ENCODE measurements at regions not wholly inside any gene's neighbourhood (a gene's known extent, or its start where the extent isn't known, plus 50 kb on each side); places are given as distances from the start of the nearest gene placed in this dataset.

DNA sequence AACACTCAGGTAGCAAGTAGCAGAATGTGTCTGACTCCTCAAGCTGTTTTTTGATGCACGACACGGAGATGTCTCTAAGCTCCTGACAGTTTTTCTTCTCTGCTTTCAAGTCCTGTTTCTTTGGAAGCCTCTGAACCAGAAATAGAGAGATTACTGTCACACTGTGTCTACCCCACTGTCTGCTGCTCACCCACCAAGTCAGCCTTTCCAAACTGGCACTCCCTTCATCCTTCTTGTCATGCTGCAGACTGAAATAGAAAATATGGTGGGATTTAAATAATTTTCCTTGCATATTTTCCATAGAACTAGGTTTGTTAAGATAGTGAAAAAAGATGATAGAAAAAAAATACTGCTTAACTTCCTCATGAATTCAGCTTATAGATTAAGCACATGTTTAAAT lies 102.5 kb upstream of the SPANXN4 start:
- TF ChIP-seq CHD4 (IDR thresholded peaks at IDR 0.05; ENCODE audit: insufficient read depth, insufficient replicate concordance, low read depth, low read length, poor library complexity, severe bottlenecking) = no peak
- TF ChIP-seq HDAC3 (IDR thresholded peaks at IDR 0.05; ENCODE audit: borderline replicate concordance, partially characterized antibody) = no peak
- TF ChIP-seq ZNF717 (CRISPR knock-in tag; IDR thresholded peaks at IDR 0.05) = no peak
- TF ChIP-seq, protein P1, sequence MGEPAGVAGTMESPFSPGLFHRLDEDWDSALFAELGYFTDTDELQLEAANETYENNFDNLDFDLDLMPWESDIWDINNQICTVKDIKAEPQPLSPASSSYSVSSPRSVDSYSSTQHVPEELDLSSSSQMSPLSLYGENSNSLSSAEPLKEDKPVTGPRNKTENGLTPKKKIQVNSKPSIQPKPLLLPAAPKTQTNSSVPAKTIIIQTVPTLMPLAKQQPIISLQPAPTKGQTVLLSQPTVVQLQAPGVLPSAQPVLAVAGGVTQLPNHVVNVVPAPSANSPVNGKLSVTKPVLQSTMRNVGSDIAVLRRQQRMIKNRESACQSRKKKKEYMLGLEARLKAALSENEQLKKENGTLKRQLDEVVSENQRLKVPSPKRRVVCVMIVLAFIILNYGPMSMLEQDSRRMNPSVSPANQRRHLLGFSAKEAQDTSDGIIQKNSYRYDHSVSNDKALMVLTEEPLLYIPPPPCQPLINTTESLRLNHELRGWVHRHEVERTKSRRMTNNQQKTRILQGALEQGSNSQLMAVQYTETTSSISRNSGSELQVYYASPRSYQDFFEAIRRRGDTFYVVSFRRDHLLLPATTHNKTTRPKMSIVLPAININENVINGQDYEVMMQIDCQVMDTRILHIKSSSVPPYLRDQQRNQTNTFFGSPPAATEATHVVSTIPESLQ (CRISPR knock-in tag; IDR thresholded peaks at IDR 0.05) = no peak
- TF ChIP-seq, protein P2, sequence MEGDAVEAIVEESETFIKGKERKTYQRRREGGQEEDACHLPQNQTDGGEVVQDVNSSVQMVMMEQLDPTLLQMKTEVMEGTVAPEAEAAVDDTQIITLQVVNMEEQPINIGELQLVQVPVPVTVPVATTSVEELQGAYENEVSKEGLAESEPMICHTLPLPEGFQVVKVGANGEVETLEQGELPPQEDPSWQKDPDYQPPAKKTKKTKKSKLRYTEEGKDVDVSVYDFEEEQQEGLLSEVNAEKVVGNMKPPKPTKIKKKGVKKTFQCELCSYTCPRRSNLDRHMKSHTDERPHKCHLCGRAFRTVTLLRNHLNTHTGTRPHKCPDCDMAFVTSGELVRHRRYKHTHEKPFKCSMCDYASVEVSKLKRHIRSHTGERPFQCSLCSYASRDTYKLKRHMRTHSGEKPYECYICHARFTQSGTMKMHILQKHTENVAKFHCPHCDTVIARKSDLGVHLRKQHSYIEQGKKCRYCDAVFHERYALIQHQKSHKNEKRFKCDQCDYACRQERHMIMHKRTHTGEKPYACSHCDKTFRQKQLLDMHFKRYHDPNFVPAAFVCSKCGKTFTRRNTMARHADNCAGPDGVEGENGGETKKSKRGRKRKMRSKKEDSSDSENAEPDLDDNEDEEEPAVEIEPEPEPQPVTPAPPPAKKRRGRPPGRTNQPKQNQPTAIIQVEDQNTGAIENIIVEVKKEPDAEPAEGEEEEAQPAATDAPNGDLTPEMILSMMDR (IDR thresholded peaks at IDR 0.05 in 2 of 3, conservative IDR thresholded peaks at IDR 0.05 in 1 of 3; ENCODE audit: insufficient read depth in 2 of 3, low read depth in 1 of 3, low read length in 3 of 3) = no peak
- no peak for TF ChIP-seq POLR2AphosphoS2 (IDR thresholded peaks at IDR 0.05; ENCODE audit: low read length)
- TF ChIP-seq, protein P3, sequence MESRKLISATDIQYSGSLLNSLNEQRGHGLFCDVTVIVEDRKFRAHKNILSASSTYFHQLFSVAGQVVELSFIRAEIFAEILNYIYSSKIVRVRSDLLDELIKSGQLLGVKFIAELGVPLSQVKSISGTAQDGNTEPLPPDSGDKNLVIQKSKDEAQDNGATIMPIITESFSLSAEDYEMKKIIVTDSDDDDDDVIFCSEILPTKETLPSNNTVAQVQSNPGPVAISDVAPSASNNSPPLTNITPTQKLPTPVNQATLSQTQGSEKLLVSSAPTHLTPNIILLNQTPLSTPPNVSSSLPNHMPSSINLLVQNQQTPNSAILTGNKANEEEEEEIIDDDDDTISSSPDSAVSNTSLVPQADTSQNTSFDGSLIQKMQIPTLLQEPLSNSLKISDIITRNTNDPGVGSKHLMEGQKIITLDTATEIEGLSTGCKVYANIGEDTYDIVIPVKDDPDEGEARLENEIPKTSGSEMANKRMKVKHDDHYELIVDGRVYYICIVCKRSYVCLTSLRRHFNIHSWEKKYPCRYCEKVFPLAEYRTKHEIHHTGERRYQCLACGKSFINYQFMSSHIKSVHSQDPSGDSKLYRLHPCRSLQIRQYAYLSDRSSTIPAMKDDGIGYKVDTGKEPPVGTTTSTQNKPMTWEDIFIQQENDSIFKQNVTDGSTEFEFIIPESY (CRISPR knock-in tag; IDR thresholded peaks at IDR 0.05) = no peak
- no peak for TF ChIP-seq FOXP1 (CRISPR knock-in tag; IDR thresholded peaks at IDR 0.05)
- TF ChIP-seq ZNF311 (CRISPR knock-in tag; IDR thresholded peaks at IDR 0.05) = no peak
- no peak for TF ChIP-seq SP2 (IDR thresholded peaks at IDR 0.05; ENCODE audit: extremely low read depth, low read depth, low read length, poor library complexity, severe bottlenecking)

All from K562 (cell line).